IgD-negative memory B cell (primary cell): ENCODE measurements at regions not wholly inside any gene's neighbourhood (a gene's known extent, or its start where the extent isn't known, plus 50 kb on each side); places are given as distances from the start of the nearest gene placed in this dataset.
"Not testable (repeated sequence)": the region's sequence is repeated elsewhere in the genome, so short reads cannot be mapped to it uniquely, and the experiment has no call there.

Experiments
- H3K27ac Mint-ChIP-seq, 3 donors: one replicate each; pipeline ENCODE4 v1.8.0; 2020 to 2022; ENCODE audit warnings: mild to moderate bottlenecking in 3 of 3, mixed read lengths in 3 of 3, moderate library complexity in 1 of 3
- H3K27me3 Mint-ChIP-seq: one replicate; pipeline ENCODE4 v1.8.0; 2021; ENCODE audit warnings: mixed read lengths
- H3K36me3 Mint-ChIP-seq: one replicate; pipeline ENCODE4 v1.8.0; 2020; ENCODE audit warnings: mild to moderate bottlenecking, mixed read lengths
- H3K4me1 Mint-ChIP-seq, 3 donors: one replicate each; pipeline ENCODE4 v1.8.0; 2020 to 2022; ENCODE audit warnings: mixed read lengths in 3 of 3, mild to moderate bottlenecking in 1 of 3
- H3K4me3 Mint-ChIP-seq, 4 donors: one replicate each; pipeline ENCODE4 v1.8.0; 2020 to 2022; ENCODE audit warnings: mild to moderate bottlenecking in 4 of 4, mixed read lengths in 4 of 4, moderate library complexity in 3 of 4
- H3K9me3 Mint-ChIP-seq, 3 donors: one replicate each; pipeline ENCODE4 v1.8.0; 2020 to 2021; ENCODE audit warnings: mixed read lengths in 3 of 3, mild to moderate bottlenecking in 1 of 3

DNA sequence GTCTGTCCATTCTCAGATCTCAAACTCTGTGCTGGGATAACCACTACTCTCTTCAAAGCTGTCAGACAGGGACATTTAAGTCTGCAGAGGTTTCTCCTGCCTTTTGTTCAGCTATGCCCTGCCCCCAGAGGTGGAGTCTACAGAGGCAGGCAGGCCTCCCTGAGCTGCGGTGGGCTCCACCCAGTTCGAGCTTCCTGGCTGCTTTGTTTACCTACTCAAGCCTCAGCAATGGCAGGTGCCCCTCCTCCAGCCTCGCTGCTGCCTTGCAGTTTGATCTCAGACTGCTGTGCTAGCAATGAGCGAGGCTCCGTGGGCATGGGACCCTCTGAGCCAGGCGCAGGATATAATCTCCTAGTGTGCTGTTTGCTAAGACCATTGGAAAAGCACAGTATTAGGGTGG, 53.1 kb upstream of the HUNK start:
- H3K4me3 Mint-ChIP-seq = peak overlapping the region in 1 of 4 donors; percentile 85
- not testable (repeated sequence) for H3K27me3 Mint-ChIP-seq, H3K9me3 Mint-ChIP-seq, H3K4me1 Mint-ChIP-seq, H3K36me3 Mint-ChIP-seq, H3K27ac Mint-ChIP-seq

DNA sequence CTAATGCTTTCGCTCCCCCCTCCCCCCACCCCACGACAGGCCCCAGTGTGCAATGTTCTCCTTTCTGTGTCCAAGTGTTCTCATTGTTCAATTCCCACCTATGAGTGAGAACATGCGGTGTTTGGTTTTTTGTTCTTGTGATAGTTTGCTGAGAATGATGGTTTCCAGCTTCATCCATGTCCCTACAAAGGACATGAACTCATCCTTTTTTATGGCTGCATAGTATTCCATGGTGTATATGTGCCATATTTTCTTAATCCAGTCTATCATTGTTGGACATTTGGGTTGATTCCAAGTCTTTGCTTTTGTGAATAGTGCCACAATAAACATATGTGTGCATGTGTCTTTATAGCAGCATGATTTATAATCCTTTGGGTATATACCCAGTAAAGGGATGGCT, 58.5 kb upstream of the HUNK start:
- H3K36me3 Mint-ChIP-seq, H3K9me3 Mint-ChIP-seq, H3K27me3 Mint-ChIP-seq, H3K4me3 Mint-ChIP-seq, H3K27ac Mint-ChIP-seq, H3K4me1 Mint-ChIP-seq: not testable (repeated sequence)

DNA sequence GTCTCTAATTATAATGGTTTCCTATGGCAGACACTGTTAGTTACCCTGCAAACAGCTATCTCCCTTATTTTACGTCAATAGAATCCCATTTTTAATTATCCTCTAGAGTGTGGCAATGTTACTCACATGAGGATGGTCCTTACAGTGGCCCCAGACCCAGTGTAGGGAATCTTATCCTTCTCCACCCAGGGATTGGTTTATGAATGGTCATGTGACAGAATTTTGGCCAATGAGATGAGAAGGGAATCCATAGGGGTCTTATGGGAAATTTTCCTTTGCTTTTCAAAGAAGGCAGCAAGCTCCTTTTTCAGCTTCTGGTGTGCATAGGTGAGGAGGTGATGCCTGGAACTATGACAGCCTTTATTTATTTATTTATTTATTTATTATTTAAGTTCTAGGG, 59.0 kb upstream of the HUNK start:
- Mint-ChIP-seq H3K4me3 (no peak overlapping the region), H3K9me3 (peaks cover 0 to 4% (median 2%) of the 10 kb centered on the region in 3 donors), H3K36me3 (no peaks in the 10 kb centered on the region), H3K27me3 (peaks cover 3% of the 10 kb centered on the region), H3K4me1 (peaks cover 0 to 3% (median 0%) of the 10 kb centered on the region in 3 donors), H3K27ac (no peak overlapping the region)

DNA sequence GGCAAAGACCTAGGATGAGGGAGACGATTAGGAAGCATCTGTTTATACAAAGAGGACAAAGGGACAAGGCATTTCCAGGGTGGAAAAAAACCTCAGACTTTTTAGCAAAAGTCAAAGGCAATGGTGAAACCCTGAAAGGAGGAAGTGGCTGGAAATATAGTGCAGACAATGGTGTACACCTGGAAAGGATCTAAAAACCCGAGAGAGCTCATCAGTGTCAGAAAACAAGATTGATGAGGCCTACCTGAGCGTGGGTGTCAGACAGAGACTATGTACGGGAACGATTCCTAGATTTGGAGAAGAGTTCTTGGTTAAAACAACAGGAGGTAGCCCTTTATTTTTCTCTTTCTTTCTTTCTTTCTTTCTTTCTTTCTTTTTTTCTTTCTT, 68.8 kb upstream of the HUNK start:
- peaks cover 0 to 4% (median 0%) of the 10 kb centered on the region in 3 donors for H3K9me3 Mint-ChIP-seq
- H3K27ac Mint-ChIP-seq = no peak overlapping the region
- no peaks in the 10 kb centered on the region for H3K36me3 Mint-ChIP-seq
- peaks cover 15% of the 10 kb centered on the region for H3K27me3 Mint-ChIP-seq
- H3K4me1 Mint-ChIP-seq = peaks cover 3 to 6% (median 5%) of the 10 kb centered on the region in 3 donors
- no peak overlapping the region for H3K4me3 Mint-ChIP-seq

DNA sequence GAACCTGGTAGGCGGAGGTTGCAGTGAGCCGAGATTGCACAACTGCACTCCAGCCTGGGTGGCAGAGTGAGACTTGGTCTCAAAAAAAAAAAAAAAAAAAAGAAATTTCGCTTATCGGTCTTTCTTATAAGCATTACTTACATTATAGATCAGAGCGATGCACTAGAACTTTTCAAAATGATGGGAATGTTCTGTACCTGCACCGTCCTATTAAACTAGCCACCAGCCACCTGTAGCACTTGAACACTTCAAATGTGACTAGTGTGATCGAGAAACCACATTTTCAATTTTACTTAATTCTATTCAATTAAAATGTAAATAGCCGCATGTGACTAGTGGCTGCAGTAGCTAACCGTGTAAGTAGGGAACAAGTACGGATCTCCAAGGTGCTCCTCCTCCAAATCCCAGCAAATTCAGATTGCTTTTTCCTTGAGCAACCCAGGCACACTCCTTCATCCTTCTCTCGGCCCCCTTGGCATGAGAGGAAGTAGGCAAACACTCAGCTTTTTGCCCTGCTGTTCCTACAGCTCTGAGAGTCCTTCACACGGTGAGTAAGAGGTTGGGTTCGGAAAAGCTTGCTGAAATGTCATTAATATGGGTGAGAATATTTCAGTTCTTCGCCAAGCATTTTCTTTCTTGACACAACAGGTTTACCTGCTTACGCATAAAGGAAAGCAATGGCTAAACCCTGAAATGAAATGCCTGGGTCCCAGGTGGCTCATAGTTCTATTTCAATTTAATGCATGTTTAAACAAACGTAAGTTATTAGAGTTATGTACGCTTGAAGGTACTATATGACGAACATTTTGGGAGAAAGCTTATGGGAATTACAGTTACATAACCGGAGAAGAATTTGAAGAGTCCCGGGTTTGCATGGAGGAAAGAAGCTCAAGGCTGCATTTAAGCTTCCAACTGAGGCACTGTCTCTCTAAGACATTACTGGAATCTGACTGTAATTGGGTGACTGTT, 69.5 kb upstream of the HUNK start:
- Mint-ChIP-seq H3K36me3 (no peaks in the 10 kb centered on the region), H3K9me3 (peaks cover 0 to 4% (median 0%) of the 10 kb centered on the region in 3 donors), H3K27me3 (peaks cover 15% of the 10 kb centered on the region), H3K4me3 (no peak overlapping the region), H3K4me1 (peaks cover 3 to 6% (median 5%) of the 10 kb centered on the region in 3 donors), H3K27ac (no peak overlapping the region)

DNA sequence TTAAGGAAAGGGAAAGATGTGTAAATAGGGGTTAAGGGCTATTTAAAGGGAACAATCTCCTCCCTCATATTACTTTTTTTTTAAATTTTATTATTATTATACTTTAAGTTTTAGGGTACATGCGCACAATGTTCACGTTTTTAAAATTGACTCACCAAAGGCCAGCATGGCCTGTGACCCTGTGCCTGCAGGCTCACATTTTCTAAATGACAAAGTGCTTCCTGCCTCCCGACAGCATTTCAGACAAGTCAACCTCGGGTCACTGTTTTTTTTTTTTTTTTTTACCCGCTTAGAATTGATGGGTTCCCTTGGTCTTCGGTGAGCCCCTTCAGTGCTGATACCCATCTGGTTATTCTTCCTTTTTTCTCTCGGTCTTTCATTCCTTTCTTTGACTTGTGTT, 70.4 kb upstream of the SCAF4 start:
- Mint-ChIP-seq H3K4me1 (peaks cover 3 to 6% (median 5%) of the 10 kb centered on the region in 3 donors), H3K9me3 (peaks cover 0 to 4% (median 0%) of the 10 kb centered on the region in 3 donors), H3K27me3 (peaks cover 16% of the 10 kb centered on the region), H3K4me3 (no peak overlapping the region), H3K27ac (no peak overlapping the region), H3K36me3 (no peaks in the 10 kb centered on the region)

DNA sequence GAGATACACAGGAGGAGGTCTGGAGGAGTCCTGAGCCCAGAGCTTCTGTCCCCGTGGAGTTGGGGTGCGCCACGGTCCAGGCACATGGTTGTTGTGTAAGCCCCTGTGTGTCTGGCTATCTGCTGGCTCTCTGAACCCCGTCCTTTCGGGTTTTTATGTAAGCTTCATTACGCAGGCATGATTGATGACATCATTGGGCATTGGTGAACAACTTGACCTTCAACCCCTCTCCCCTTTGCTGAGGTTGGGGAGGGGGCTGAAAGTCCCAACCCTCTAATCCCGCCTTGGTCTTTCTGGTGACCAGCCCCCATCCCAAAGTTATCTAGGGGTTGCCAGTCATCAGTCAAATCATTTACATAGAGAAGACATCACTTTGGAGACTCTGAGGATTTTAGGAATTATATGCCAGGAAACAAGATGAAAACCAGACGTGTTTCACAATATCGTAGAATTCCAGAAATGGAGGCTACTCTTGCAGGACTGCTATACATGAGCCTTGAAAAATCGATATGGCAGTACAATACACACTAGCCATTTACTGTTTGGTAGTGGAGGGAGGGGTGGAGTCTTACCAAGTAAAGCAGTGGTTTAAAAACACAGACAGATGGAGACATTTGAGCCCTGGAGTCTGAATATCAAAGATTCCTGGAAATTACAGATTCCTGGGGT, 69.8 kb upstream of the SCAF4 start:
- no peaks in the 10 kb centered on the region for H3K36me3 Mint-ChIP-seq
- H3K9me3 Mint-ChIP-seq = peaks cover 0 to 4% (median 0%) of the 10 kb centered on the region in 3 donors

DNA sequence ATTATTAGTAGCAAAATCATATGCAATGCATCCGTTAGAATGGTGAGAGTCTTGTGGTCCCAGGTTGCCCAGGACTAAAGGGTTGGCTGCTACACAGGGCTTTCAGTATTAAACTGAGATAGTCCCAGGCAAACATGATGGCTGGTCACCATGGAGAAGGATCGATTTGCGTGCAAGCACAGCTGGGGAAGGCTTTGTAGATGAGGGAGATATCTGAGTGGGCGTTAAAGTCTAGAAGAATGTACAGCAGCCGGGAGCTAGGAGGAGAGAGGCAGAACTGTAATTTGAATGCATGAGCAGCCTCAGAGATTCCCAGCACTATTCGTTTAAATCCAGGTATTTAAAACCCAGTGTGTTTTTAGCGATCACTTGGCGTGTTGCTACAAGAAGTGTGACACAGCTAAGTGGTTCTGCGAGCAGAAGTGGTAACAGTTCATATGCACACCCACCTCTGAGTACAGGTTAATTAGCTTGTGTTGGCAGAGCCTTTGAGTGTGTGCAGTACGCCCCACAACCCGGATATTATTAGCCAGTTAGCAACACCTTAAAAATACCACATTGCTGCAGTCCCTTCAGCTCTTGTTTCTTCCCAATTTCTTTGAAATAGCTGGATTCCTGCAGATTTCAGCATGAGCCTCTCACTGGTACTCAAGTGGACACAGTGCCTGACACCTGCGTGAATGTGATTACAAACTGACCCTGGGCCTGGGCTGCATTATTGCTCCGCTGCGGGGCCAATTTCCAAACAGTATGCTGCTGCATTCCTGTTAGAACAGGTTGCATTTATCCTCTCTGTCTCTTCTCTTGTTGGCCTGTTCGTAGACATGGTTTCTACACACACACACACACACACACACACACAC, 67.2 kb upstream of the SCAF4 start:
- Mint-ChIP-seq H3K9me3 (no peaks in the 10 kb centered on the region), H3K27me3 (peaks cover 24% of the 10 kb centered on the region), H3K4me1 (peaks cover 3 to 5% (median 5%) of the 10 kb centered on the region in 3 donors), H3K36me3 (no peaks in the 10 kb centered on the region), H3K4me3 (no peak overlapping the region), H3K27ac (no peak overlapping the region)

More for the DNA sequence above, 69.8 kb upstream of the SCAF4 start:
- Mint-ChIP-seq H3K4me1 (peaks cover 3 to 6% (median 5%) of the 10 kb centered on the region in 3 donors), H3K27ac (no peak overlapping the region), H3K4me3 (no peak overlapping the region), H3K27me3 (peaks cover 20% of the 10 kb centered on the region)

DNA sequence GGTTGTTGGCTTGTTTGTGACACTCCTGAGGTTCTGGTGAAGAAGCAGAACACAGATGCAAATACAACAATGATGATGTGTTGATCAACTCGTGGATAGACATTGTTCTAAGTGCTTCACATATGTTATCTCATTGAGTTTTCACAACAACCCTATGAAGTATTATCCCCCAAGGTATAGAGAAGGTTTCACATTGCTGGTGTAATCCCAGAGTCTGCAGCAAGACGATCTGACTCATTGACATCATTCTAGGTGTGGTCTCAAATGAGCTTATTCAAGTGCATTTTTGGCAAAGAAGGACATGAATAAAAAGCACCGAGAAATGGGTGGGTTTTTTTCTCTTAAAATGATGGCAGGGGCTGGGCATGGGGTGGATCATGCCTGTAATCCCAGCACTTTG, 64.1 kb upstream of the SCAF4 start:
- Mint-ChIP-seq H3K4me3 (no peak overlapping the region), H3K27ac (no peak overlapping the region), H3K9me3 (no peaks in the 10 kb centered on the region), H3K36me3 (no peaks in the 10 kb centered on the region), H3K4me1 (peaks cover 0 to 1% (median 0%) of the 10 kb centered on the region in 3 donors), H3K27me3 (peaks cover 14% of the 10 kb centered on the region)

DNA sequence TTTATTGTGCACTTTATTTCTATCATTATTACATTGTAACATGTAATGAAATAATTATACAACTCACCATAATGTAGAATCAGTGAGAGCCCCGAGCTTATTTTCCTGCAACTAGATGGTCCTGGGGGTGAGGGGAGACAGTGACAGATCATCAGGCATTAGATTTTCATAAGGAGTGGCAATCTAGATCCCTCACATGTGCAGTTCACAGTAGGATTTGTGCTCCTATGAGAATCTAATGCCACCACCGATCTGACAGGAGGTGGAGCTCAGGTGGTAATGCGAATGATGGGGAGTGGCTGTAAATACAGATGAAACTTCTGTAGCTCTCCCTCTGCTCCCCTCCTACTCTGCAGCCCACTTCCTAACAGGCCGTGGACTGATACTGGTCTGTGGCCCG, 58.5 kb upstream of the SCAF4 start:
- not testable (repeated sequence) for H3K36me3 Mint-ChIP-seq, H3K4me3 Mint-ChIP-seq, H3K27me3 Mint-ChIP-seq, H3K9me3 Mint-ChIP-seq
- H3K27ac Mint-ChIP-seq = peak overlapping the region in 1 of 3 donors; percentile 47
- H3K4me1 Mint-ChIP-seq = peaks cover 7 to 16% (median 12%) of the 10 kb centered on the region in 3 donors

DNA sequence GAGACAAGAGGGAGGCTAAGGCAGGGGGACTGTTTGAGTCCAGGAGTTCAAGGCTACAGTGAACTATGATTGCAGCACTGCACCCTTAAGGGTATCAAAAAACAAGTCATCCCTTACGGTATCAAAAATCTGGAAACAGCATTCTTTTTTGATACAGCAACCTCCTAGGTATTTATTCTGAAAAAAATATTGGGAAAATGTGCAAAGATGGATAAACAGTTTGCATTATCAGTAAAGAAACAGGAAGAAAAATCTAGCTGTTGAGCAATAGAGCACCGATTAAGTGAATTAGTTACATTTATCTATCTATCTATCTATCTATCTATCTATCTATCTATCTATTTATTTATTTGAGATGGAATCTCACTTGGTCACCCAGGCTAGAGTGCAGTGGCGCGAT, 56.7 kb upstream of the SCAF4 start:
- H3K36me3 Mint-ChIP-seq = peaks cover 10% of the 10 kb centered on the region

DNA sequence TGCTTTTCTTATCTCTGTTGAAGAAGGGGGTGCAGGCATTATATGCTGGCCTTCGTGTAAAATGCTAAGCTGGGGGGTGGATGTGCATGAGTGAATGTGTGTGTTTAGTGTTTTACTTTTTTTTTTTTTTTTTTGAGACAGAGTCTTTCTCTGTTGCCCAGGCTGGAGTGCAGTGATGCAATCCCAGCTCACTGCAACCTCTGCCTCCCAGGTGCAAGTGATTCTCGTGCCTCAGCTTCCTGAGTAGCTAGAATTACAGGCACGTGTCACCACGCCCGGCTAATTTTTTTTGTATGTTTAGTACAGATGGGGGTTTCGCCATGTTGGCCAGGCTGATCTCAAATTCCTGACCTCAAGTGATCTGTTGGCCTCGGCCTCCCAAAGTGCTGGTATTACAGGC, 55.8 kb upstream of the SCAF4 start:
- H3K9me3 Mint-ChIP-seq, H3K27me3 Mint-ChIP-seq: not testable (repeated sequence)
- peak overlapping the region in 1 of 3 donors; percentile 79 for H3K27ac Mint-ChIP-seq
- H3K4me3 Mint-ChIP-seq = peak overlapping the region in 2 of 4 donors; percentile 48 to 58
- peaks cover 10% of the 10 kb centered on the region for H3K36me3 Mint-ChIP-seq
- peaks cover 6 to 16% (median 12%) of the 10 kb centered on the region in 3 donors for H3K4me1 Mint-ChIP-seq

More for the DNA sequence above, 56.7 kb upstream of the SCAF4 start:
- Mint-ChIP-seq H3K27me3 (peaks cover 3% of the 10 kb centered on the region), H3K4me3 (no peak overlapping the region), H3K4me1 (peaks cover 7 to 16% (median 12%) of the 10 kb centered on the region in 3 donors), H3K27ac (peak overlapping the region in 1 of 3 donors; percentile 16), H3K9me3 (no peaks in the 10 kb centered on the region)

DNA sequence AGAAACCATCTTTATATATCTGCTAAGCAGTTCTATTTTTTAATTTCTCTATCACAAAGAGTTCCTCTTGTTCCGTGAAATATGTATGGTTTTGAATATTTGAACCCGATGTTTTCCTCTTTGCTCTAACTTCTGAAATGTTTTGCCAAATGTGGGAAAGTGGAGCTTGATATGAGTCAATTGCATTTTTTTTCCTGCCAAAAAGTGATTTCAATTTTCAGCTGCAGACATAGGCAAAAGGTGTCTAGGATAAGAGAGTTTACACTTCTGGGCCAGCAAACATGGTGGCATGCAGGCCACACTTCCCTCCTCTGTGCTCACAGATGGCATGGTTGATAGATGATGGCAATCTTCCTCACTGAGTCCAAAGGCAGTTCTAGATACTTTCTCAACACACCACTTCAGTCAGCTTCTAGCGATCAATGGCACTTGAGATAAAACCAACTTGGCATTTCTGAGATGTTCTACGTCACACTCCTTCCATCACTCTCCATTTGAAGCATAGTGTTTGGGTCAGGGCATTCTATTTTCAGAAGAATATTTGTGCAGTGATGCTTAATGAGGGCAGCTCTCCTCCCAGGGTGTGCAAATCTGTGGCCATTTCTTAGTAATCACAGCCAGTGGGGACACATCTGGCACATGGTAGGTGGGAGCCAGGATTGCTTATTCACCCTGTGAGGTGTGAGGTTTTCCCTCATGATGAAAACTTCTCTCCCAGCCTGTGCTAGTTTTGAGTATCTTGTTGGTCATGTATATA, 54.4 kb upstream of the SCAF4 start:
- Mint-ChIP-seq H3K9me3 (no peaks in the 10 kb centered on the region), H3K4me3 (no peak overlapping the region), H3K27me3 (peaks cover 3% of the 10 kb centered on the region), H3K4me1 (peaks cover 8 to 17% (median 16%) of the 10 kb centered on the region in 3 donors), H3K36me3 (peaks cover 10% of the 10 kb centered on the region), H3K27ac (peak overlapping the region in 1 of 3 donors; percentile 4)
